ENCODE measurements at regions not wholly inside any gene's neighbourhood (a gene's known extent, or its start where the extent isn't known, plus 50 kb on each side); places are given as distances from the start of the nearest gene placed in this dataset.
A peak's percentile ranks its signal among the peaks of the same experiment; 100 is the strongest.

DNA sequence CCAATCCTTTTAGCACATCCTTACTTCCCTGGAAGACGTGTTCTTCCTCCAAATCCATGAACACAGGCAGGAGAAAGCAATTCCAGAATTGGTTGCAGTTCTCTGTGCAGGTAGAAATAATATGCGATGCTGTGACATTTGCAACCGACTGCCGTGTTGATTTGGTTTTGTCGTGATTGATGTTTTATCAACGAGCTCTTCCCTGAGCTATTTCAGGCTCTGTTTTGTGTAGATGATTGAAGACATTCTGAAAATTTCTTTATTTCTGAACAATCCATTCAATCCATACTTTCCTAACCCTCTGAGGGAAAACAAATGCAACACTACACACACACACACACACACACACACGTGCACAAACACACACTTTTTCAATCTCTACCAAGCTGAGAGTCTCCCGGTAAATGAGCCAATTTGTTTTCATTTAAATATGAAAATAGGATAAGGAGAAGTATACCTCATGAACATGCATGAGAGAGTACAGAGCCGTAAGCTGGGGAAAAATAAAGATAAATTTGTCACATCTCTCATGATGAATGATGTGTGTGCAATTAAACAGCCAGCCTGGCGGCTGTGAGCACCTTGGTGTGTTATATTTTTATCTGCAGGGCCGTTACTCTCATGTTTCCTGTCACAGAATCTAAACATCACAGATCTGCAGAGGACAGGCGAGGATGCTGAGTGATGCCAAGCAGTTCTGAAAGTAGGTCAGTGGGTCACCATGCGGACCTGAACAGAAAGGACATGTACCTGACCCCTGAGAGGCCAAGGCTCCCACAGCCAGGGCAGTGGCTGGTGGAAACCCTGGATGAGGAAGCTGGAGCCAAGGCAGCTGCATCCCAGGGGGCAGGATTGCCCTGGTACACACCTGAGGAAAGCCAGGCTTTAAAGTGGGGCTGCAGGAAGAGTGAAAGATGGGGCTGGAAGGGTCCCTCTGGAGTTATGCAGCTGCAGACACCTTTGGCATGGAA lies 64.8 kb downstream of the PDCL3 start:
- Mint-ChIP-seq H3K9me3 (no peaks in the 10 kb centered on the region), H3K27ac (peak overlapping the region; percentile 38), H3K4me3 (peak overlapping the region; percentile 39), H3K4me1 (peaks cover 28% of the 10 kb centered on the region), H3K36me3 (ENCODE audit: low read depth) (no peaks in the 10 kb centered on the region), H3K27me3 (no peaks in the 10 kb centered on the region)
- peak; percentile 28 for ATAC-seq (replicated peaks)

DNA sequence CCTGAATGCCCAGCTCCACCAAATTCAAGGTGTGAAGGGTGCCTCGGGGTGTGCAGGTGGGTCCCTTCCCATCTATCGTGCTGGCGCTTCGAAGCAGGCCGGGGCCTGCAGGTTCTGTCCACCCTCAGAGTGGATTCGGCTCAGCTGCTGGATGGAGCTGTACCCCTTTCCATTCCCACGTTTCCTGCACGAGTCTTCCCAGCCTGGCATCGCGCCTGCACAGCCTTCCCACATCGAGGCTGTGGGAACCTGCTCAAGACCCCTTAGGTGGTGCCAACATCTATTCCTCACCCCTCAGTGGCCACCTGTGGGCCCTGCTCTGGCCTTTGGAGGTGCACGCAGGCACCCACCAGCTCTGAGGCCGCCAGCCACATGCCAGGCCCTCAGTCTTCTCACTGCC lies 65.7 kb downstream of the PDCL3 start:
- H3K4me1 Mint-ChIP-seq: peaks cover 28% of the 10 kb centered on the region
- no peak overlapping the region for H3K4me3 Mint-ChIP-seq
- peak overlapping the region; percentile 65 for H3K27ac Mint-ChIP-seq
- no peaks in the 10 kb centered on the region for H3K27me3 Mint-ChIP-seq
- no peaks in the 10 kb centered on the region for H3K36me3 Mint-ChIP-seq (ENCODE audit: low read depth)
- ATAC-seq (replicated peaks): no peak
- no peaks in the 10 kb centered on the region for H3K9me3 Mint-ChIP-seq

DNA sequence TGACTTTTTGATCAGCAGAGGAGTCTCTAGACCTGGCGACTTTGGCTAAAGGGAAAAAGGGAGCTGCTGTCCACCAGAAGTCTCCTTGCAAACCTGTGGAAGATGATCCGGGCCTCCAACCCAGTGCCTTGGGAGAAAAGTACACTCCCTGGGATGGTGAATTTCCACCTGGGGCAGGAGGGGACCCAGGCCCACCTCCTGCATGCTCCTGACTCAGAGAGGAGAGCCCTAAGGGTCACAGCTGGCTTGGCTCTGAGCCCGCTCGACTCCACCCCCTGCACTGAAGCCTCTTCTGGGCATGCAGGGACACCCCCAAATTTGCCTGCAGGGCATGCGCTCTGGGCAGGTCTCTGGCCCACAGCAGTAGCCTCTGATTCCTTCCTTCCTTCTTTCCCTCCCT lies 66.5 kb downstream of the PDCL3 start:
- H3K27ac Mint-ChIP-seq: peak overlapping the region; percentile 75
- peaks cover 28% of the 10 kb centered on the region for H3K4me1 Mint-ChIP-seq
- ATAC-seq (replicated peaks): no peak
- H3K36me3 Mint-ChIP-seq (ENCODE audit: low read depth): no peaks in the 10 kb centered on the region
- peak overlapping the region; percentile 58 for H3K4me3 Mint-ChIP-seq
- no peaks in the 10 kb centered on the region for H3K27me3 Mint-ChIP-seq
- H3K9me3 Mint-ChIP-seq: no peaks in the 10 kb centered on the region

DNA sequence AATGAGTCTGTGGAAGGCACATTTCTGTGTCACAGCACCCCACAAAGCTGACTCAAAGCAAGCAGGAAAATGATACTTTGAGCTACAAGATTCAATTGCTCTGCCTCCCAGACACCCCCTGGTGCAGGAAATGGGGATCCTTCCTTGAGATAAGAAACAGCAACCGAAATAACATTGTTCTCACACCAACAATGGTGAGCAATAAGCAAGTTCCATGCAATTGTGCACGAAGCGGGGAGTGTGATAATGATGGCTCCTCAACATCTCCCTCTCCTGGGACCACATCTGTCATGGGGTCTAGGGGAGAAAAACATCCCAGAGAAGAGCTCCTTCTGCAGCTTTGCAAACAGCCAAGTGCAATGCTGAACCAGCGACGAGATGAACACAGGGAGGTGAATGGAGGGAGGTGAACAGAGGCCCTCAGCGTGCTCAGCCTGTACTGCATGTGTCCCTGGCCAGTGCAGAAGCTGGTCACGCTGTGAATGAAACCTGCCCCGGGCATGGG lies 67.7 kb downstream of the PDCL3 start:
- no peaks in the 10 kb centered on the region for H3K36me3 Mint-ChIP-seq (ENCODE audit: low read depth)
- H3K9me3 Mint-ChIP-seq: no peaks in the 10 kb centered on the region
- H3K4me3 Mint-ChIP-seq: peak overlapping the region; percentile 58
- peak overlapping the region; percentile 75 for H3K27ac Mint-ChIP-seq
- H3K27me3 Mint-ChIP-seq: no peaks in the 10 kb centered on the region
- peak; percentile 89 for ATAC-seq (replicated peaks)
- peaks cover 28% of the 10 kb centered on the region for H3K4me1 Mint-ChIP-seq

DNA sequence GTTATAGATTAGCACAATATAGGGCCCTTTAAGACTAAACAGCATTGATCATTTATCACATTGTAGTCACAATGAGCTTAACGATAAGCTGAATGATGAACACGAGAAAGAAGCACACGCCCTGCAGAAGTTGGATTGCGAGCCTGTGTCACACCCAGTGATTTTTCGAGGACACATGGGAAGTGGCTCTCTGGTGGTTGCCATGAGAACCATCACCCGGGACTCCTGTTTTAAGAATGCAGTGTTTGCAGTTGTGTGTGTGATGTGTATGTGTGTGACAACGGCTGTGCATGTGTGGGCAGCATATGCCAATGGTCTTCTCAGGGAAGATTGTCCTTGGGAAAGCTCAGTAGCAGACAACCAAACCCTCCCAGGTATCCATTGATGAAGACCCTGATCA lies 69.2 kb downstream of the PDCL3 start:
- Mint-ChIP-seq H3K27me3 (no peaks in the 10 kb centered on the region), H3K4me1 (peaks cover 28% of the 10 kb centered on the region), H3K9me3 (no peaks in the 10 kb centered on the region), H3K27ac (no peak overlapping the region), H3K36me3 (ENCODE audit: low read depth) (no peaks in the 10 kb centered on the region), H3K4me3 (no peak overlapping the region)
- no peak for ATAC-seq (replicated peaks)

DNA sequence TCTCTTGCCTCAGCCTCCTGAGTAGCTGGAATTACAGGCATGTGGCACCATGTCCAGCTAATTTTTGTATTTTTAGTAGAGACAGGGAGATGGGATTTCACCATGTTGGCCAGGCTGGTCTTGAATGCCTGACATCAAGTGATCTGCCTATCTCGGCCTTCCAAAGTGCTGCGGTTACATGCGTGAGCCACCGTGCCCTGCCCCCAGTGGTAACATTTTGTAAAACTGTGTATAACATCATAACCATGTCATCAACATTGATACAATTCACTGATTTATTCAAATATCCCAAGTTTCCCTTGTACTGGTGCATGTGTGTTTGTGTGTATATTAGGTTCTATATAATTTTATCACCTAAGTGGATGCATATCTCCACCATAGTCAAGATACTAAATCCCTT lies 70.0 kb downstream of the PDCL3 start:
- H3K4me1 Mint-ChIP-seq: peaks cover 21% of the 10 kb centered on the region
- ATAC-seq (replicated peaks): no peak
- no peak overlapping the region for H3K4me3 Mint-ChIP-seq
- H3K27ac Mint-ChIP-seq: no peak overlapping the region
- H3K27me3 Mint-ChIP-seq: no peaks in the 10 kb centered on the region
- H3K36me3 Mint-ChIP-seq (ENCODE audit: low read depth): no peaks in the 10 kb centered on the region
- H3K9me3 Mint-ChIP-seq: no peaks in the 10 kb centered on the region

DNA sequence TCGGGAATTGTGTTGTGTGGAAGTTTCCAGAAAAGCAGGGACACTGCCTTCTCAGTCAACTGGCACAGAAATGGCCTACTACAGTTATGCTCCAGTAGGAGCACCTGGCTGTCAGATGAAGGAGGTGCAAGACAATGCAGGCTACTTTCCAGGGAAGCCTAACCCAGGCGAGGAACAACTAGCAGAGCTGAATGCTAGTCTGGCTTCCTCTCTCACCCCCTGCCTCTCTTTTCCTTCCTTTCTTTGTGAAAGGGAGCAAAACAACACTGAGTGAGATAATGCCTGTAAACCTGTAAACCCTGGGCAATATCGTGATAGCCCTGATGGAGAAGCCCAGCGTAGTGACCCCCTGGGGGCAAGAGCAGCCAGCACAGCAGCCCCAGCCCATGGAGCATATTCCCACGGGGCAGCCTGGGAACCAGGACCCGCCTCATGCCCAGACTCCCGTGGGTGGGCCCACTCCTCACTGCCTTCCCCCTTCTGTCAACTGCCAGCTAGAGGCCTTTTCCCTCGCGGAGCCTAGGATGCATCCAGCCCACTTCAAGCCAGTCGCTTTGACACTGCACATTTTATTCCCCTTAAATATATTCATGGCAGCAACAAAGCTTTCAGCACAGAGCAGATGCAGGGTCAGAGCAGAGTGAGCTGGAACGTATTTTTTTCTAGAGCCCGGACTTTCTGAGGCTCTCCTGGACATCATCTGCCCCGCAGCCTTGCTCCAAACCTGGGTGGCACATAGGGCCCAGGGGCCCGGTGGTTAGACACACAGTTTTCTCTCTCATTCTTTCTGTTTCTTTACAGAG lies 77.0 kb downstream of the PDCL3 start:
- Mint-ChIP-seq H3K4me3 (peak overlapping the region; percentile 64), H3K36me3 (ENCODE audit: low read depth) (no peaks in the 10 kb centered on the region), H3K27ac (peak overlapping the region; percentile 81), H3K27me3 (no peaks in the 10 kb centered on the region), H3K4me1 (peaks cover 31% of the 10 kb centered on the region), H3K9me3 (no peaks in the 10 kb centered on the region)
- peak; percentile 6 for ATAC-seq (replicated peaks)

DNA sequence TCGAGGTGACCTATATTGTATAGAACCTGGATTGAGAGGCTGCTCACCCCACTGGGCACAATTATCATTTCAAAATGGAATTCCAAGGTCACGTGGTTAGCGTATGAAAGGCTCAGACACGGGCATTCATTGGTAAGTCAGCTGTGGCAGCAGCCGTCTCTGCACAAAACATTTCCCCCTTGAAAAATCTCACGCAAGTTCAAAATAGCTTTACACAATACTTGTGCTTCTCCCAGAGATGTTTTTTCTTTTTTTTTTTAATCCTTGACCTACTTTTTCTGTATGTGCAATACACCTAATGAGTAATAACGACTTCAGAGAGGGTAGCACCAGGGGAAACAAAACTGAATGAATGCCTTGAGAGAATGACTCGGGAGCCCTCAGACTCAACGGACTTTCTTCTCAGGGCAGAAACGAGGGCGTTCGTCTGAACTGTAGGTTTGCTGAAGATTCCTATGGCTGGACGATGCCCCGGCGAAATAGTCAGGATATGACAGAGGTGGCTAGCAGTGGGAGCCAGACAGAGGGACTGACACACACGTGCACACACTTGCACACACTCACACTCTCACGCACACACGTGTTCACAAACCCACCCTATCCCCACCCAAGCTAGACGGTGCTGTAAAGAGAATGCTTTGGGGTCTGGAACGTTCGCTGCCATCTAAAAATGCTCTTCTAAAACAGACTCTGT lies 77.8 kb downstream of the PDCL3 start:
- H3K27me3 Mint-ChIP-seq: no peaks in the 10 kb centered on the region
- peak; percentile 88 for ATAC-seq (replicated peaks)
- H3K27ac Mint-ChIP-seq: peak overlapping the region; percentile 81
- no peaks in the 10 kb centered on the region for H3K36me3 Mint-ChIP-seq (ENCODE audit: low read depth)
- H3K4me3 Mint-ChIP-seq: peak overlapping the region; percentile 64
- no peaks in the 10 kb centered on the region for H3K9me3 Mint-ChIP-seq
- peaks cover 32% of the 10 kb centered on the region for H3K4me1 Mint-ChIP-seq

DNA sequence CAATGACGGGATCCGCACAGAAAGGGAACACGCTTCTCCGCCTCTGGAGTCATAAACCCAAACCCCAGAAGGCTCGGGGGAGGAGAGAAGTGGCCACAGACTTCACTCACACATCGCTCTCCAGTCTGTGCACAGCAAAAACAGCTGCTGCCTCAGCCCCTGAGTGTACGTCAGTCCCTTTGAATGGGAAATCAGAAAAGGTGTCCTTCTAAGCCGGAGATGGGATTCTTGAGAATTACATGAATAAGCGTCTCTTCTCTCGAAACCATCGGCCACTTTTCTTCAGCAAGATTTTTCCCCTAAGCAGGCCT lies 78.3 kb downstream of the PDCL3 start:
- Mint-ChIP-seq H3K4me3 (peak overlapping the region; percentile 64), H3K9me3 (no peaks in the 10 kb centered on the region), H3K4me1 (peaks cover 32% of the 10 kb centered on the region), H3K27ac (peak overlapping the region; percentile 81), H3K36me3 (ENCODE audit: low read depth) (no peaks in the 10 kb centered on the region), H3K27me3 (no peaks in the 10 kb centered on the region)
- peak; percentile 63 for ATAC-seq (replicated peaks)

DNA sequence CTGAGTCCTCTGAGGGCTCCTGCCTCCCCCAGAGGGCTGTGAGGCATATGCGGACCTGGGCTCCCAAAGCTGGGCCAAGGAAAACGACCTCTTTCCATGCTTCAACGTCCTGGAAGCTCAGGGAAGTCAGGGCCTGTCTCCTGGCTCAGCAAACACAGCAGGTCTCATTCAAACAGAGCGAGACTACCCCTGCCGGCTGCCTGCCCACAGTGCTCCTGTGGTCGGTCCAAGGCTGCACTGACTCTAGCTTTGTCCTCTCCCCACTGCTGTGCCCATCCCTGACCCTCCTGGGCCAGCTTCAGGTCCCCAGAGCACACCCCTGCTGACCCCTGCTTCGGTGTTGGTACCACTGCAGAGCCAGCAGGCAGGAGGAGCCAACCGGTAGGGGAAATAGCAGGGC lies 79.6 kb downstream of the PDCL3 start:
- no peak for ATAC-seq (replicated peaks)
- H3K27me3 Mint-ChIP-seq: no peaks in the 10 kb centered on the region
- H3K27ac Mint-ChIP-seq: no peak overlapping the region
- no peaks in the 10 kb centered on the region for H3K36me3 Mint-ChIP-seq (ENCODE audit: low read depth)
- H3K4me1 Mint-ChIP-seq: peaks cover 32% of the 10 kb centered on the region
- no peaks in the 10 kb centered on the region for H3K9me3 Mint-ChIP-seq
- no peak overlapping the region for H3K4me3 Mint-ChIP-seq

DNA sequence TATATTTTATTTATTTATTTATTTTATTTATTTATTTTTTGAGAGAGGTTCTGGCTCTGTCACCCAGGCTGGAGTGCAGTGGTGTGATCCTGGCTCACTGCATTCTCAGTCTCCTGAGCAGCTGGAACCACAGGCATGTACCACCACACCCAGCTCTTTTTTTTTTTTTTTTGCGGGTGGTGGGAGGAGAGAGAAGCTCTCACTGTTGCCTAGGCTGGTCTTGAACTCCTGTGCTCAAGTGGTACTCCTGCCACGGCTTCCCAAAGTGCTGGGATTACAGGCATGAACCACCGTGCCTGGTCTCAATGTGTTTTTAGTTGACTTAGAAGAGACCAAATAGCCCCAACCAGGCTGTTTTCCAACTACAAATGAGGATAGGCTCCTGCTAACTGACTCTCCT lies 80.7 kb downstream of the PDCL3 start:
- no peaks in the 10 kb centered on the region for H3K27me3 Mint-ChIP-seq
- peaks cover 37% of the 10 kb centered on the region for H3K4me1 Mint-ChIP-seq
- H3K36me3 Mint-ChIP-seq (ENCODE audit: low read depth): no peaks in the 10 kb centered on the region
- peak overlapping the region; percentile 65 for H3K27ac Mint-ChIP-seq
- H3K4me3 Mint-ChIP-seq: peak overlapping the region; percentile 67
- H3K9me3 Mint-ChIP-seq: peaks cover 5% of the 10 kb centered on the region
- ATAC-seq (replicated peaks): no peak

DNA sequence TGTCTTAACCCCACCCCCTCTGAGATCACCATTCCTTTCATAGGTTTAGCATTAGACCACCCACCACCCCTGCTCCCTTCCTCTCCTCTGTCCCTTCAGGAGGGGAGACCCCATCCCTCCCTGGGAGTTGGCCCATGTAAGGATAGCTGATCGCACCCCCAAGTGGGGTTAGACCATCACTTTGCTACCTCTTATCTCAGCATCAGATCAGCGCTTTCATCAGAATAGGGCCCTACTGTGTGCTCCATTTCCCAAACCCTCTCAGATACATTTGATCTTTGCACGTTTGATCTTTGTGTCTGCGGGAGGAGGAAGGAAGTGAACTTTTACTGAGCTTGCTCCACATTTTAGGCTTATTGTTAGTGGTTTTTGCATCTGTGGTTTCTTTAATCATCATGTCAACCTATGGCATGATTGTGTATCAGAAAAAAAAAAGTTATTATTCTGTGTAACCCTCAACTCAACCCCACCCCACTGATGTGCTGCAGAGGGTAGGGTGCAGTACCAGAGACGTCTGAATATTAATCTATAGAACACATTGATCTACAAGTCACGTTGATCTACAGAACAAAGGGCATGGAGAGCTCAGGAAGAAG lies 81.2 kb downstream of the PDCL3 start:
- Mint-ChIP-seq H3K36me3 (ENCODE audit: low read depth) (no peaks in the 10 kb centered on the region), H3K27ac (peak overlapping the region; percentile 65), H3K4me1 (peaks cover 37% of the 10 kb centered on the region)

DNA sequence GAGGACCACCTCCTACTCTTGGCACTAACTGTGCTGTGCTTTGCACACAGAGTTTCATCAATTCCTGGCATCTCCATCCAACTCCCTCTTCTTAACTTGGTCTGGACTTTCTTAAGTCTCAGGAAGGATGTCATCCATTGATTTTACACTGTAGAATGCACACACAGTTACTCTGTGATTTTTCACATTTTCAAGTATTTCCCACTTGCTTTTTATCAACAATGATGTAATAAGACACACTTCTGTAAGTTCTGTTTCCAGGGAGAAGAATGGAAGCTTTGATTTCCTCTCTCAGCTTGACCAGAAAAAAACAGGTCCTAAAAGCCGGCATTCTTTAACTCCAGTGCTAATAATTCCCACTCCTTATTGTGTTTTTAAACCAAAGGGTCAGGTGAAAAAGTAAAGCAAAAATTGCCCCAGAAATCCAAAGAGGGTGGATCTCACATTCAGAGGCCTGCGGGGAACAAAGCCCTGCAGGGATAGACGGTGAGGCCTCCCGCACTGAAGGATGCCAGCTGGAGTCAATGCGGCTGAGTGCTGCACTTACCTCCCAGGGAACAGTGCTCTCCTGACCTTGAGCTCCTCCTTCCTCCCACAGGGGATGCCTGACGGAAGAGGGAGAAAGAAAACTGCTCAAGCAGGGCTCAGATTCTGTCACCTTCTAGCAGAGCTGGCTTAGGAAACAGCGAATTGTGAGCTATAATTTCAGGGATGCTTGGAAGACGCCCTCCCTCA lies 83.1 kb downstream of the PDCL3 start:
- peaks cover 38% of the 10 kb centered on the region for H3K4me1 Mint-ChIP-seq
- ATAC-seq (replicated peaks): no peak
- no peaks in the 10 kb centered on the region for H3K36me3 Mint-ChIP-seq (ENCODE audit: low read depth)
- H3K27ac Mint-ChIP-seq: no peak overlapping the region
- H3K9me3 Mint-ChIP-seq: peaks cover 5% of the 10 kb centered on the region
- H3K27me3 Mint-ChIP-seq: no peaks in the 10 kb centered on the region
- no peak overlapping the region for H3K4me3 Mint-ChIP-seq

More for the DNA sequence above, 81.2 kb downstream of the PDCL3 start:
- ATAC-seq (replicated peaks): peak; percentile 35
- Mint-ChIP-seq H3K9me3 (peaks cover 5% of the 10 kb centered on the region), H3K27me3 (no peaks in the 10 kb centered on the region), H3K4me3 (peak overlapping the region; percentile 67)
